Peyer's patch (tissue), 4 donors: ENCODE measurements at regions not wholly inside any gene's neighbourhood (a gene's known extent, or its start where the extent isn't known, plus 50 kb on each side); places are given as distances from the start of the nearest gene placed in this dataset.
"Not testable (repeated sequence)": the region's sequence is repeated elsewhere in the genome, so short reads cannot be mapped to it uniquely, and the experiment has no call there.

Experiments used
- DNase-seq, 3 donors: peaks; one replicate each; pipeline ENCODE4 v3.0.0-alpha.2; 2017 to 2019
- H3K27ac ChIP-seq, 4 donors: fragments of 200-600 bp; sonication (generic); one replicate each; pipeline ENCODE4 v1.5.1; 2016 to 2019
- H3K27me3 ChIP-seq, 2 donors: fragments of 200-600 bp; sonication (generic); one replicate each; pipeline ENCODE4 v1.5.1; 2019
- H3K36me3 ChIP-seq, 3 donors: fragments of 200-600 bp; sonication (generic); one replicate each; pipeline ENCODE4 v1.5.1; 2016 to 2019
- H3K4me1 ChIP-seq, 4 donors: fragments of 200-600 bp; sonication (generic); one replicate each; pipeline ENCODE4 v1.5.1; 2016 to 2019
- H3K4me3 ChIP-seq, 4 donors: fragments of 200-600 bp; sonication (generic); 1 replicate in 3 of 4; 2 replicates in 1 of 4; pipeline ENCODE4 v1.5.1; 2016 to 2019; ENCODE audit warnings: mild to moderate bottlenecking in 1 of 4
- H3K9me3 ChIP-seq, 4 donors: fragments of 200-600 bp; sonication (generic); one replicate each; pipeline ENCODE4 v1.5.1; 2016 to 2019; ENCODE audit warnings: mild to moderate bottlenecking in 1 of 4
- CTCF ChIP-seq, 6 experiments: fragments of 450-650 bp in 4 of 6; fragments of 200-600 bp in 2 of 6; sonication (generic) in 1 of 6; IDR thresholded peaks; one replicate each; pipeline ENCODE4 v1.5.1; 2017 to 2019; ENCODE audit warnings: antibody characterized with exemption in 6 of 6, mild to moderate bottlenecking in 3 of 6, moderate library complexity in 1 of 6
- POLR2A ChIP-seq, 2 donors: fragments of 450-650 bp; IDR thresholded peaks; one replicate each; pipeline ENCODE4 v1.5.1; 2017; ENCODE audit warnings: antibody characterized with exemption in 2 of 2, mild to moderate bottlenecking in 2 of 2, moderate library complexity in 2 of 2

GRCh38 chr10:27380929-27381358, 123.2 kb upstream of the RAB18 start:
- TF ChIP-seq POLR2A (IDR thresholded peaks at IDR 0.05) (no peak), CTCF (IDR thresholded peaks at IDR 0.05) (no peak)
- Histone ChIP-seq H3K27ac (no peak overlapping the region), H3K9me3 (no peaks in the 10 kb centered on the region), H3K36me3 (no peaks in the 10 kb centered on the region), H3K4me1 (no peaks in the 10 kb centered on the region), H3K27me3 (no peaks in the 10 kb centered on the region), H3K4me3 (no peak overlapping the region)
- DNase-seq: no peak

- not testable (repeated sequence) for H3K9me3 ChIP-seq, DNase-seq, H3K4me1 ChIP-seq, H3K27ac ChIP-seq, H3K27me3 ChIP-seq, H3K36me3 ChIP-seq, H3K4me3 ChIP-seq
Measured at GRCh38 chr10:27379041-27379440, 125.1 kb upstream of the RAB18 start.

- Histone ChIP-seq H3K27me3 (no peaks in the 10 kb centered on the region), H3K9me3 (no peaks in the 10 kb centered on the region), H3K4me3 (no peak overlapping the region), H3K4me1 (no peaks in the 10 kb centered on the region), H3K36me3 (no peaks in the 10 kb centered on the region), H3K27ac (no peak overlapping the region)
- no peak for DNase-seq
- no peak for TF ChIP-seq POLR2A (IDR thresholded peaks at IDR 0.05)
- TF ChIP-seq CTCF (IDR thresholded peaks at IDR 0.05): no peak
Measured at GRCh38 chr10:27373566-27374160, 130.4 kb upstream of the RAB18 start.

GRCh38 chr10:27372095-27372494, 131.5 kb upstream of the ACBD5 start:
- Histone ChIP-seq H3K9me3 (no peaks in the 10 kb centered on the region), H3K4me1 (no peaks in the 10 kb centered on the region), H3K36me3 (no peaks in the 10 kb centered on the region), H3K27me3 (no peaks in the 10 kb centered on the region), H3K4me3 (no peak overlapping the region), H3K27ac (no peak overlapping the region)
- DNase-seq: no peak
- TF ChIP-seq POLR2A (IDR thresholded peaks at IDR 0.05): no peak
- TF ChIP-seq CTCF (IDR thresholded peaks at IDR 0.05): no peak

- not testable (repeated sequence) for H3K4me1 ChIP-seq, DNase-seq, H3K27ac ChIP-seq, H3K4me3 ChIP-seq, H3K27me3 ChIP-seq, H3K9me3 ChIP-seq, H3K36me3 ChIP-seq
Measured at GRCh38 chr10:27371375-27371774, 130.8 kb upstream of the ACBD5 start.

GRCh38 chr10:27369880-27370279, 129.3 kb upstream of the ACBD5 start:
- Histone ChIP-seq H3K36me3 (no peaks in the 10 kb centered on the region), H3K9me3 (no peaks in the 10 kb centered on the region), H3K27ac (no peak overlapping the region), H3K4me3 (no peak overlapping the region), H3K27me3 (no peaks in the 10 kb centered on the region), H3K4me1 (no peaks in the 10 kb centered on the region)
- DNase-seq: no peak
- TF ChIP-seq POLR2A (IDR thresholded peaks at IDR 0.05) (no peak), CTCF (IDR thresholded peaks at IDR 0.05) (no peak)

GRCh38 chr10:27368706-27369105, 128.1 kb upstream of the ACBD5 start:
- H3K36me3 ChIP-seq: no peaks in the 10 kb centered on the region
- H3K27ac ChIP-seq: no peak overlapping the region
- H3K4me1 ChIP-seq: no peaks in the 10 kb centered on the region
- DNase-seq: no peak
- H3K9me3 ChIP-seq: no peaks in the 10 kb centered on the region
- no peaks in the 10 kb centered on the region for H3K27me3 ChIP-seq
- TF ChIP-seq POLR2A (IDR thresholded peaks at IDR 0.05): no peak
- no peak overlapping the region for H3K4me3 ChIP-seq
